NCI-H748 treated with DMSO at 0.1 percent for 48 hours (cell line): ENCODE measurements at regions not wholly inside any gene's neighbourhood (a gene's known extent, or its start where the extent isn't known, plus 50 kb on each side); places are given as distances from the start of the nearest gene placed in this dataset.
"Not testable (repeated sequence)": the region's sequence is repeated elsewhere in the genome, so short reads cannot be mapped to it uniquely, and the experiment has no call there.

ENCODE experiments used
- DNase-seq: peaks from one replicate; lab custom pipeline; 2025; lab: John Stamatoyannopoulos, UW

GRCh38 chr19:30815889-30816580 lies 443.9 kb downstream of the ZNF536 start:
- DNase-seq: no peak

DNA sequence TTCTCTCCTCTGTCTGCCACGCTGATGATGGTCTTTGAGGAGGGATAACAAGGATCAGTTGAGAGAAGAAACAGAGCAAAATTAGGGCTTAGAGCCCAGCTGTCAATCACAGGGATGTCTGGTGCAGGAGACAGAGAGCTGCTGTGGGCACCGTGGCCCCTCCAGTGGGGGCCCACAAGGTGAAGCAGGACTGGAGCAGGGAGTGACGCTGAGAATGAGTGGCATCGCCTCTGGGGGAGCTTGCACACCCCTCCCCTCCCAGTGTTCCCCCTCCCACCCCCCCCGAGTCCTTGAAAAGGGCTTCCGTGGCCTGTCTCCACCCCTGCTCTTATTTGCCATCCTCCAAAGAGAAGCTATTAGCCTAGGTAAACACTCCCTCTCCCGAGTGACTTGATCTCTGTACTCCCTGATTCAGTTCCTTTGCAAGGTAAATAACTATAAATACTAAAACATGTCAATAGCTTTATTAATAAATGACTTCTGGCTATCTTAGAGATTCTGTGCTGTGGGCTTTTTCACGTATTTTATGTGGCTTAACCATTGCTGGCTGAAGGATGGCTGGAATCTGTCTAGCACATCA lies 440.0 kb downstream of the ZNF536 start:
- no peak for DNase-seq

- DNase-seq: no peak
These were observed 439.4 kb downstream of the ZNF536 start for GRCh38 chr19:30811397-30812098.

GRCh38 chr19:30810726-30811125 lies 438.5 kb downstream of the ZNF536 start:
- no peak for DNase-seq

GRCh38 chr19:30807278-30807677 lies 435.1 kb downstream of the ZNF536 start:
- no peak for DNase-seq

DNA sequence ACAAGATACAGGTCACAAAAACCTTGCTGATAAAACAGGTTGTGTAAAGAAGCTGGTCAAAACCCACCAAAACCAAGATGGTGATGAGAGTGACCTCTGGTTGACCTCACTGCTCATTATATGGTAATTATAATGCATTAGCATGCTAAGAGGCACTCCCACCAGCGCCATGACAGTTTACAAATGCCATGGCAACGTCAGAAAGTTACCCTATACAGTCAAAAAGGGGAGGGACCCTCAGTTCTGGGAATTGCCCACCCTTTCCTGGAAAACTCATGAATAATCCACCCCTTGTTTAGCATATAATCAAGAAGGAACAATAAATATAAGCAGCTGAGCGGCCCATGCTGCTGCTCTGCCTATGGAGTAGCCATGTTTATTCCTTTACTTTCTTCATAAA lies 434.1 kb downstream of the ZNF536 start:
- no peak for DNase-seq

DNA sequence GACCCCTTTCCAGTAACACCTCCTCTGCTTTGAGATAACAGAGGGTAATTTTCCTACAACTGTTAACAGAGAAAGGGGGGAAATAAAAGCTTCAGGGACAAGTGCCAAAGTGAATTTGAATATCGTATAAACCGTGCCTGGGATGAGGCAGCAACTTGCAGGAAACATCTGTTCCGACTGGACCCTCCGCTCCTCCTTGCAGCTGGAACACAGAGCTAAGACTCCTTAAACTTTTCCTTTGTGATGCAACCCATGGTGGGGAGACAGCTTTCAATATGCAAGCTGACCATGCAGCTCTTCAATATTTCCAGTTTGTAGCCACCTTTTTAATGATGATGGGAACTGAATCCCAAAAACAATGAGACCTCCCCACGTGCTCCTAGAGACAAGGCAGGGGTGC lies 432.6 kb downstream of the ZNF536 start:
- DNase-seq: no peak

- not testable (repeated sequence) for DNase-seq
These were observed 432.1 kb downstream of the ZNF536 start for GRCh38 chr19:30804333-30804732.

DNA sequence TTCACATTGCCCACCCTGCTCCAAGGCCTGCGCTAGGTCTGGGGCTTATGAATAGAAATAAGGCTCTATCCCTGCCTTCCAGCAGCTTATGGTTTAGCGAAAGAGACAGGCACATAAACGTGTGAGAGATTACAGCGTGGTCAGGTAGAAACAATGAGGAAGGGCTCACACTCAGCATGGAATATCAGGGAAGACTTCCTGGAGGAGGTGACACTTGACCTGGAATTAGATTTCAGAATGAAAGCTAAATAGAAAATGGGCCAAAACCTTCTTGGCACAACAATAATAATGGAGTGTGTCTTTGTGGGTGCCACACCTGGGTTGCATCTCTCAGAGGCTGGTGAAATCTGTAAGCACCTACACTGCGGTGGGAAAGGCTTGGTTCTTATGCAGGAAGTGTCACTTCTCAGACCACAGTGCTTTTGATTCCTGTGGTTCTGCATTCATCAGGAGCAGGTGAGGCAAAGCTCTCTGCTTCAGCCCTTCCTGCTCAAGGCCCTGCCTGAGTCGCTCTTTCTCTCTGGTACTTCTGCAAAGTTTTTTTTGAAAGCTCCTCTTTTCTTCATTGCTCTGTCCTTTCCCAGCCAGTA lies 430.3 kb downstream of the ZNF536 start:
- DNase-seq: no peak

DNA sequence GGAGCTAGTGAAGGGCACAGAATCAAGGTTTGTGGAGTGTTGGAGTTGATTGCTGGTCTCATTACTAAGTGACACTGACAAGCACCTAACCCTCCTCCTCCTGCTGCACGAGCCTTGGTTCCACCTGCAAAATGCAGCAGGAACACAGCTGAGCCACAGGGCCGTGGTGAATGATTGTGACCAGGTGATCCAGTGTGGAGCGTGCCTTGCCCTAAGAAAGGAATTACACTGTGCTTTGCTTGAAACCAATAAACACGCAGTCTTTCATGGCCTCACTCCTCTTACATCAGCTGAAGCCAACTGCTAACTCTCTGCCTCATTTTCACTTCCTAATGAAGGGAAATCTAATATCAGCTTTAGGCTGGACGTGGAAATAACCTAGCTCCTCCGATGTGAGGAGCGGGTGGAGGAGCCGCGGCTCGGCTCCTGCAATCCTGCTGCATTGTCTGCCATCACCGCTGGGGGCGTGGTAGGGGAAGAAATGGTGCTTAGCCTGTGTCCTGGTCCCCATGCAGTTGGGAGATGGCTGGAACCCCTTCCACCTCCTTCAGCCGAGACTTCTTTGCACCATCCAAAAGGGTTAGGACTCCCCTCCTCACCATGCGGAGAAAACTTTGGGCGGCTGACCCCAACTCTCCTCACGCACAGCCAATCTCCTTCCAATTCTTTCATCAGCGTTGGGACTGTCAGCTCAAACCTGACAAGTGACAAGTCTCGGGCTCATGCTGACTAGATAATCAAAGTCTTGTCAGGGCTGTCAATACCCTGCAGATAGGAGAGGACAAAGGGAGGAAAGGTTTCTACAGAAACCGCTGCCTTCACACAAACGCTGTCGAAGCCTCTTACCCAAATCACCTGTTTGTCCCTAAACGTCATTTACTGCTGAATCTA lies 427.9 kb downstream of the ZNF536 start:
- peak; percentile 12 for DNase-seq

- no peak for DNase-seq
These were observed 423.5 kb downstream of the ZNF536 start for GRCh38 chr19:30795727-30796126.

DNA sequence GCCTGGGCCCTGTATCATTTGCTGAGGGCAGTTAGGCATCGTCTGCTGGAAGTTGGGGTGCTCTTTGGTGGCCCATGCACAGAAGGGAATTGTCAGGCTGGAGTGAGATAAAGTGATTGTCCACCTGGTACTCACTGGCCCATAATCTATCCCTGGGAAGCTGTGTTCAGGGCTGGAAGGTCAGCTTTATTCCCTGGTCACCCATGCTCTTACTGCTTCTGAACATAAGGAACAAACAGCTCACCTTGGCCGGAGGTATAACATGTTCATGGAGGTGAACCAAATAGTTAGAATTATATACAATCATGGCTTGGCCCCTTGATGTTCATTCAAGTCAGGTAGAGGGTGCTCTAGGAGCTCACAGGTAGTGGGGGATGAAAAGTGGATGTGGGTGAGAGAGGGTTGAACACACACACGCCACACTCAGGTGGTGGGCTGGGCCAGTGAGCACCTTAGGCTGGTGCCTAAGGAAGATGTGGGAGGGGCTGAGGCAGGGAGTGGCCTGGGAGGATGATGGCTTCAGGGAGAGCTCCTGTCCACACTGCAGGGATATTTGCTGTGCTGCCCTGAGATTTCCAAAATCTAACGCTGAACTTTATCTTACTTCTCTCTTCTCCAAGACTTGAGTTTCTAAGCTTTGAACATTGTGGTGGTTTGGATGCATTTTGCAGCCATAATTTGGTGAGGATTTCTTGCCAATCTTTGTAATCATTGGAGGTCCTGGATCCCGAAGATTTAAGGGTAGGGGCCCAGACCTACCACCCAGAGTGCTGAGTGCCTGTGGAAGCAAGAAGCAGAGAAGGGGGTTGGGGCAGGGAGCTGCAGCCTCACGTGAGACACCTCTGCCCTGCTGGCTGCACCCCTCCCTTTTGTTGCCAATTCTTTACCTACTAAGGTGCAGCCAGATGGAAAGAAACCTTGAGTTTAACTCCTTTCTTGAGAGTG lies 420.6 kb downstream of the ZNF536 start:
- no peak for DNase-seq

DNA sequence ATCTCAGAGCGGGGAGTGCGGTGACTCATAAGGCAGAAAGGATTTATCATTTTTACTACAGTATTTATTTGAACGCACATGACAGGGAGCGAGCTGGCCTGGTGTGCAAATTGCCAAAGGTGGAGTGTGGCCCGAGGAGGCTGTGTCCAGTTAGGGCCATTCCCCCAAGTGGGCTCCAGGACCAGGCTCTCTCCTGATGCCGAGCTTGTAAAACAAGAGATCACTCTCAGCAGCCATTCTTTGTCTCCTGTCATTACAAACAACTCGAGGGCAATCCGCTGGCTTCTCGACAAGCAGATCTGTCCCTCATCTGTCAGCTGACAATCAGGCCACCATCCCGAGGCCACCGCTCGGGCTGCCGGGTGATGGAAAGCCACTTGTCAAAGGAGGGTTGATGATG lies 418.9 kb downstream of the ZNF536 start:
- DNase-seq: no peak

DNA sequence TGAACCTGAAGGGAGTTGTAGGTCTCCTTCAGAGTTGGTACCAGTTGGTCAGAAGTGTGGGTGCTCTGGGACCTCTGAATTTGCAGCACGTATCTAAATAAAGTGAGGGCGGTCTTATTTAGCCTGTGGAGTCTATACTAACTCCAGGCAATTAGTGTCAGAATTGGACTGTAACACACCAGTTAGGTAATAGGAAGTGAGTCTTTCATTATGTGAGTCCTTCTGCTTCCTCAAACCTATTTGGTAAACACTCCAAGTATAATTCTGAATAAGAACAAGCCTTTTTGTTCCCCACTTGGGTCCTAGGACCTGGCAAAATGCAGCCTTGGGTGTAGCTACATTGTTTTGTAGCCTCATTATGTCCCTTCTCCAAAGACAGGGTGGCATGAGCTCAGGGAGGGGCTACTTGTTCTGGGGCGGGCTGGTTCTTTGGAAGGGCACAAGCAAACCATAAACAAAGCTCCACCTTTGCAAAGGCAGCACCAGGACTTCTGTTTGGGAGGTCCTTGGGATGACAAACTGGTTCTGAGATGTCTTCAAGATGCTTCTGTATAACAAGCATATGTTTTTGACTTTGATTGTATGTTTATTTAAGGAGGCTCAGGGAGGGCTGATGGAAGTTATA lies 418.0 kb downstream of the ZNF536 start:
- no peak for DNase-seq

- DNase-seq: no peak
These were observed 416.1 kb downstream of the ZNF536 start for GRCh38 chr19:30788105-30788765.

GRCh38 chr19:30785458-30786137 lies 413.4 kb downstream of the ZNF536 start:
- no peak for DNase-seq

GRCh38 chr19:30784850-30785457 lies 412.8 kb downstream of the ZNF536 start:
- DNase-seq: peak; percentile 32

DNA sequence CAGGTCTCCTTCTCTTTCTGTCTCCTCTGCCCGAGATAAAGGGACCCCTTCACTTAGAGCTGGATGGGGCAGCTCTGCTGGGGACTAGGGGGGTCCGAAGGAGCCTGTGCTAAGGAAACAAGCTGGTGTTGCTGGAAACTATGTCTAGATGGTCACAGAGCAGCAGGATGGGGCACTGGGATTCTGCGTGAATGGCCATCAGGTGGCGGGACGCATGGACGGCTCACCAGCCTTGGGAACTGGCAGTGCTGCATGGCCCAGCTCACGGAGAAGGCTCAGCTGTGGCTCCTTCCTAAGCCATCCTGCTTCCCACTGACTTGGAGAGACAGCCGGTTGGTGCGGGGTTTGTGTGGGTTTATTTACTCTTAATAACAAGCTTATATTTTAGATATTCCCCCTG lies 411.8 kb downstream of the ZNF536 start:
- DNase-seq: no peak

DNA sequence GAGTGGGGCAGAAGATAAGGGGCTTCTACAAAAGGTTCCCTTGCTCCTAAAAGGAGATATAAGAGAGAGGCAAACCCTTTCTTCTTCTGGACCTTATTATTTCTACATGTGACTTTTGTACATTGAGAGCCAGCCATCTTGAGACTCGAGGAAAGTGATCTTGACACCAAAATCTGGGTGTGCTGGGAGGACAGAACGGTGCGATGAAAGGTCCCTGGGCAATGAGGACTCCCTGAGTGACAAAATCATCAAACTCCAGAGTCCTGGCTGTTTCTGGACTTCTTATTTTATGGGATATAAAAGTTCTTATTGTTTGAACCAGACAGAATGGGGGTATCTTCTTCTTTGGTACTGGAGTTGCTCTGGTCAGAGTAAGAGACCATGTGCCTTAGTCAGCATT lies 411.0 kb downstream of the ZNF536 start:
- DNase-seq: no peak
